ENCODE measurements at regions not wholly inside any gene's neighbourhood (a gene's known extent, or its start where the extent isn't known, plus 50 kb on each side); places are given as distances from the start of the nearest gene placed in this dataset.

DNA sequence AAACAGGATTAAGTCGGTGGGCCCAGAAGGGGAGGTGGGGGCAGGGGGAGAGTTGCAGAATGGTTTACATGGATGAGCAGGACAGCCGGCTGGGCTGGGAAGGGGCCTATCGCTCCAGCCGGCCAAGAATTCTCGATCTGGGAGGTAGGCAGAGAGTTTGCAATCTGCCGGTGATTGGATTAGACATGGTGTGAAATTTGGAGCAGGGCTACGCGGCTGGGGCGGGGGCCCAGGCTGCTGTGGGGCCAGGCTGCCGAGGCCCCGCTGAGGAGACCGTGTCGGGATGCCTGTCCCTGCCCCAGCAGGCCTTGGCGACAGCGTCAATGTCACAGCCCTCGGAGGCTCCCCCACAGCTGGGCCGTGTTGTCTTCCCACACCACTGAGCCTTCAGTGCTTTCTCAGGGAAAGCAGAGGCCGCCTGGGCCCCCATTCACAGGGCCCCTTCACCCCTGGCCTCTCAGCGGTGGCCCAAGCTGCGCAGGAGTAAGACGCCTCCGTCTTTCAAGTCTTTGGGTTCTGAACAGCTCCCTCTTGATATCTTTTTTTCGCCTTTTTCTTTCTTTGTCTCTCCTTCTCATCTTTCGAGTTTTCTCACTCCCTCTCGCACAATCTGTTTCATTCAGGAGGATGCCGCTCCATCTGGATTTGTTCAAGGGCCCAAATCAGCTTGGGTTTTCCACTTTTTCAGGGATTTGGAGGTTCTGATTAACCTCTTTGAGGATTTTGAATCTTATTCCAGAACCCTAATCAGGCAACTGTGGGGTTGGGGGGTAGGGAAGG is 117.5 kb upstream of the PARP11 start:
- Histone ChIP-seq H3K27me3 (ENCODE audit: control insufficient read depth, insufficient read depth, low read length) (no peaks in the 10 kb centered on the region), H3K36me3 (ENCODE audit: control insufficient read depth, insufficient read depth, low read length) (no peaks in the 10 kb centered on the region), H3K9ac (ENCODE audit: low read length) (no peak overlapping the region), H3K4me3 (ENCODE audit: low read length) (no peak overlapping the region), H3K4me1 (ENCODE audit: control insufficient read depth, insufficient read depth, low read length) (no peaks in the 10 kb centered on the region), H3K27ac (ENCODE audit: low read depth, low read length) (no peak overlapping the region)

DNA sequence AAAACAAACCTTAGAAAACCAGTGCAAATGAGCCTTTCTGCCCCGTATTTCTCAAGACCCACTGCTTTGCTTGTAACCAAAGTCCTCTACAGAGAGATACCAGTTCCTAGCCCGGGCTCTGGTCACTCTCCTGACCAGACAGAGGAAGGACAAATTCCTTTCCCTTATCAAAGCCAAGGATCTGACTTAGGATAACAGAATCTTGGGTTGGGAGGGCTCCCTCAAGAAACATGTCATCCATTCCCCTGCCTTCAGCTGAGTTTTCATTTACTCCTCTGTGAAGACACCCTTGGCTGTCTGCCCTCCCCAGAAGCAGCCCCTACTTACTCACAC is 116.0 kb upstream of the PARP11 start:
- Histone ChIP-seq H3K4me3 (ENCODE audit: low read length) (no peak overlapping the region), H3K4me1 (ENCODE audit: control insufficient read depth, insufficient read depth, low read length) (no peaks in the 10 kb centered on the region), H3K27ac (ENCODE audit: low read depth, low read length) (no peak overlapping the region), H3K9ac (ENCODE audit: low read length) (no peak overlapping the region), H3K36me3 (ENCODE audit: control insufficient read depth, insufficient read depth, low read length) (no peaks in the 10 kb centered on the region), H3K27me3 (ENCODE audit: control insufficient read depth, insufficient read depth, low read length) (no peaks in the 10 kb centered on the region)

DNA sequence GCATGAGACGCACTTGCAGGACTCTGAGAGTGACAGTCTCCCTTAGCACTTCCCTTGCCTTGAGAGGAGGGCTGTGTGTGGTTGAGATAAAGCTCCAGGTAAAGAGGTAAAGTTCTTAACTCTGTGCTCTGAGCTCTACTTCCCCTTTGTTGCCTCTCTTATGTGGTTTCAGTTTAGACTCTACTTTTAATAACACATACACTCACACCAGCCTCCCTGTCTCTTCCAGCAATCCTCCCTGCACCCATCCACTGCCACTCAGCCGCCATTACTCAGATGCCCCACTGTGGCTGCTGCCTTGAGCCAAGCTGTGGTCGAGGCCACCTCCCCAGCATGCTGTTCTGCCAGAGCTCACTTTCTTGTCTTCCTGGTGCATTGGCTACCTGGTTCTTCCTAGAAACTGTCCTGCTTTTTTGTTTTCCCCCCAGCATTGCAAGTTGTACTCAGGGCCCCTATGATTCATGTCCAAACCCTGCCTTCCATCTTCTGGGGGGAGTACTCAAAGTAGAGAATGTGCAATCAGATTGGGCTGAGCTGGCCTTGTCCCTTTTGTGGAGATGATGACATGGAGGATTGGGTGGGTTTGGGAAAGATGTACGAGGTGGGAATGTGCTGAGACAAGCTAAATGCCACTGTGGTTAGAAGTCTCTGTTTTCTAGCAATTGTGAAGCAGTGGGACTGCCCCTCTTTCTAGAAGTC is 115.5 kb upstream of the PARP11 start:
- Histone ChIP-seq H3K9ac (ENCODE audit: low read length) (no peak overlapping the region), H3K27ac (ENCODE audit: low read depth, low read length) (no peak overlapping the region), H3K4me1 (ENCODE audit: control insufficient read depth, insufficient read depth, low read length) (no peaks in the 10 kb centered on the region), H3K4me3 (ENCODE audit: low read length) (no peak overlapping the region), H3K27me3 (ENCODE audit: control insufficient read depth, insufficient read depth, low read length) (no peaks in the 10 kb centered on the region), H3K36me3 (ENCODE audit: control insufficient read depth, insufficient read depth, low read length) (no peaks in the 10 kb centered on the region)

DNA sequence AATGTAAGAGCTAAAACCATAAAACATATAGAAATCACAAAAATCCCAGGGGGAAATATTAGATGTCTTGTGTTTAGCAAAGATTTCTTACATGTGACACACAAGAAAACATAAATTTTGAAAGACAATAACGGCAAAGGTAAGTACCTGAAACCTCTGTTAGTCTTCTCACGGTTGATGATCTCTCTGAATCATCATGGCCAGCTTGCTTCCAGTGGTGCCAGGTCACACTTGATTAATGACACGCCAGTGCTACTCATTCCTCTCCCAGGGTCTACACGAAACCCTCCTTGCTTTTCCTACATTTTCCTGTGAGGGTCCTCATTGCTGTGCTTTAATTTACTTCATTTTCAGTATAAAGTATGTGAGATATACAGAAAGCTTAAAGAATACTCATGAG is 114.4 kb upstream of the PARP11 start:
- no peak overlapping the region for H3K4me3 ChIP-seq (ENCODE audit: low read length)
- no peak overlapping the region for H3K9ac ChIP-seq (ENCODE audit: low read length)
- H3K27ac ChIP-seq (ENCODE audit: low read depth, low read length) = no peak overlapping the region
- no peaks in the 10 kb centered on the region for H3K4me1 ChIP-seq (ENCODE audit: control insufficient read depth, insufficient read depth, low read length)
- H3K36me3 ChIP-seq (ENCODE audit: control insufficient read depth, insufficient read depth, low read length) = no peaks in the 10 kb centered on the region
- H3K27me3 ChIP-seq (ENCODE audit: control insufficient read depth, insufficient read depth, low read length) = no peaks in the 10 kb centered on the region

DNA sequence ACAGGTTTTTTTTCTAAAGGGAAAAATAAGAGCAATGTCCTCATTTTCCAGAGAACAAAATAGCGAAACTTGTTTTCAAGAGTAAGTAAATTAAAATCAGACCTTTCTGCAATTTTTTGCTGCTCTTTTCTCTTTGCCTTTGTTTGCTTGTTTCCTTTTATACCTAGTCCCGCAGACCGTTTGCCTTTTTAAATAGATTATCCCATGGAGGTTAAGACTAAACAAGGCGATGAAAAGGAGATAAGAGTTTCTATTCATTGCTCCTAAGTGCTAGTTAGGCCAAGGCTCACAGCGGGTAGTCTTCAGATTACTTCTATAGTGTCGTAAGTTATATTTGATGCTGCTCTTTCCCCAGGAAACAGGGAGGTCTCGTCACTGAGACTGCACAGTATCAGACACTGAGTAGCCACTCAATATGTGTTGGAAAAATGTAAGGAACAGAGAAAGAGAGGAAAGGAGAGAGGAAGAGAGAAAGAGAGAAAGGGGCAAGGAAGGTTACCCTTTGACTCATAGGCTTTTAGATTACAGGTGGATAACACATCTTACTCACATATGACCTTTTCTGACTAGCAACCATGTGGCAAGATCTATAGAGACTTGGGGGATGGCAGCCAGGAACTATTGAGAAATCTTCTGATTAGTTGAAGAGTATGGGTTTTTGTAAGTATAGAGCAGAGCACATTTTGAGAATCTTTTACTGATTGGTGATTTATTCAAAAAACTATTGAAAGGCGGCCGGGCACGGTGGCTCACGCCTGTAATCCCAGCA is 107.5 kb upstream of the PARP11 start:
- no peak overlapping the region for H3K9ac ChIP-seq (ENCODE audit: low read length)
- H3K36me3 ChIP-seq (ENCODE audit: control insufficient read depth, insufficient read depth, low read length) = no peaks in the 10 kb centered on the region
- H3K4me1 ChIP-seq (ENCODE audit: control insufficient read depth, insufficient read depth, low read length) = no peaks in the 10 kb centered on the region
- no peak overlapping the region for H3K27ac ChIP-seq (ENCODE audit: low read depth, low read length)
- no peak overlapping the region for H3K4me3 ChIP-seq (ENCODE audit: low read length)
- H3K27me3 ChIP-seq (ENCODE audit: control insufficient read depth, insufficient read depth, low read length) = no peaks in the 10 kb centered on the region

DNA sequence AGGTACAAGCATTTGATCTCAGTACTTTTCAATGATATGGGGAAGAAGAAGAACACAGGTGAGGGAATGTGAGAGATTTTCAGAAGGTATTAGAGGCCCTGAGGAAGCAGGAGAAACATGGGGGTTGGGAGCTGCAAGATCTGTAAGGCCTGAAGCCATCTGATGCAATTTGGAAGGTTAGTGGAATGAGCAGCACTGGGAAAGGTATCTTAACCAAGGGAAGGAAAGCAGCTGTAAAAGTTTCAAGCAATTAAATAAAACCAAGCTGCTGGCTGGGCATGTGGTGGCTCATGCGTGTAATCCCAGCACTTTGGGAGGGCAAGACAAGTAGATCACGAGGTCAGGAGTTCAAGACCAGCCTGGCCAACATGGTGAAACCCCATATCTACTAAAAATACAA is 104.4 kb upstream of the PARP11 start:
- H3K27me3 ChIP-seq (ENCODE audit: control insufficient read depth, insufficient read depth, low read length) = no peaks in the 10 kb centered on the region
- no peak overlapping the region for H3K27ac ChIP-seq (ENCODE audit: low read depth, low read length)
- H3K9ac ChIP-seq (ENCODE audit: low read length) = no peak overlapping the region
- H3K36me3 ChIP-seq (ENCODE audit: control insufficient read depth, insufficient read depth, low read length) = no peaks in the 10 kb centered on the region
- H3K4me1 ChIP-seq (ENCODE audit: control insufficient read depth, insufficient read depth, low read length) = no peaks in the 10 kb centered on the region
- no peak overlapping the region for H3K4me3 ChIP-seq (ENCODE audit: low read length)

DNA sequence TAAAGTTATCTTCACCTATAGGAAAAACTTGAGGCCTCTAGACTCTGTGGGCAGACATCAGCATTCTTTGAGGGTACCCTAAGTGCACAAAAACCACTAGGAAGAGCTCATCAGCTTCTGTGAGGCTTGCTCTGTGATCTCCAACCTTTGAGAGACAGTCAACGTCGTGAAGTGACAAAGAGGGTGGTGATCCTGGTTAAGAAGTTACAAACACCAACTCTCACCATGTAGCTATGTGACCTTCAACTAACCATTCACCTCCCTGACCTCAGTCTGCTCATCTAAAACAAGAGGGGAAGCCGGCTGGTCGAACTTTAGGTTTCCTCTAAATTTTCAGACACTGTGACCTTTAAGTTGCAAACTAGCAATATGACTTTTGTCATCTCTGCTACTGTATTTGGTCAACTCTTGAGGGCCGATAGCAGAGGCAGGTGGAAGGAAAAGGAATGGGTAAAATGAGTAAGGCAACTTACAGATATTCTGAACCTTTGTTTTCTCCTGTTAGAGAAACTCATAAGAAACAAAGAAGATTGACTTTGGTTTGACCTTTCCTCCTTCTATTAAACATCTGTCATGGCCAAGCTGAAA is 103.2 kb upstream of the PARP11 start:
- Histone ChIP-seq H3K4me3 (ENCODE audit: low read length) (no peak overlapping the region), H3K27ac (ENCODE audit: low read depth, low read length) (no peak overlapping the region), H3K4me1 (ENCODE audit: control insufficient read depth, insufficient read depth, low read length) (no peaks in the 10 kb centered on the region), H3K9ac (ENCODE audit: low read length) (no peak overlapping the region), H3K36me3 (ENCODE audit: control insufficient read depth, insufficient read depth, low read length) (no peaks in the 10 kb centered on the region), H3K27me3 (ENCODE audit: control insufficient read depth, insufficient read depth, low read length) (no peaks in the 10 kb centered on the region)

DNA sequence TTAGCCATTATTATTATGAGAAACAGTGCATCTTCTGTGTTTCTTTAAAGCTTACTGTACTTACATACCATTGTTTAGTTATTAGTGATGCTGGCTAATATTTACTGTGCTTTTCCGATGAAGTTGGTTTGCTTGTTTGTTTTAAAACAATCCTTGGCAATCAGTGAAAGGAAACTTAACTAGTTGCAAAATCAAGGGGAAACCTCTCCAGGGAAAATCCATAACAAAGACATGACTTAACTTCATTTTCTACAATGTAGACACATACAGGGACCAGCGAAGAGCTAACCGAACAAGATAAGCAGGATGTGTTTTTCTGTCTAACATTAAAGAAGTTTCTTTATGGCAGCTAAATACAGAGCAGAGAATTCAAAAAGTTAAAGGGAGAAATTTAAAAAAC is 102.5 kb upstream of the PARP11 start:
- H3K36me3 ChIP-seq (ENCODE audit: control insufficient read depth, insufficient read depth, low read length) = no peaks in the 10 kb centered on the region
- no peak overlapping the region for H3K27ac ChIP-seq (ENCODE audit: low read depth, low read length)
- H3K4me1 ChIP-seq (ENCODE audit: control insufficient read depth, insufficient read depth, low read length) = no peaks in the 10 kb centered on the region
- no peaks in the 10 kb centered on the region for H3K27me3 ChIP-seq (ENCODE audit: control insufficient read depth, insufficient read depth, low read length)
- H3K4me3 ChIP-seq (ENCODE audit: low read length) = no peak overlapping the region
- H3K9ac ChIP-seq (ENCODE audit: low read length) = no peak overlapping the region

DNA sequence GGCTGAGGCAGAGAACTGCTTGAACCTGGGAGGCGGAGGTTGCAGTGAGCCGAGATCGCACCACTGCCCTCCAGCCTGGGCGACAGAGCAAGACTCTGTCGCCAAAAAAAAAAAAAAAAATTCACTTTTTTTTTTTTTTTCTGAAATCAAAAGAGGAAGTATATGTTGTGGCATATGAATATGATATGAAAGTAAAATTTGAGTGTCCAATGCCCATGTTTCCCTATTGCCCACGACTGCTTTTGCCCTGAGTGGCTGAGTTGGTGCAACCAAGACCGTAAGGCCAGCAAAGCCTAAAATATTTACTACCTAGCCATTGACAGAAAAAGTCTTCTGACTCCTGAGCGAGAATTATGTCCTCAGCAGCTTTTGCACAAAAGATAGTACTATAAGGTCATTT is 101.7 kb upstream of the PARP11 start:
- H3K9ac ChIP-seq (ENCODE audit: low read length) = no peak overlapping the region
- H3K4me3 ChIP-seq (ENCODE audit: low read length) = no peak overlapping the region
- no peaks in the 10 kb centered on the region for H3K27me3 ChIP-seq (ENCODE audit: control insufficient read depth, insufficient read depth, low read length)
- no peak overlapping the region for H3K27ac ChIP-seq (ENCODE audit: low read depth, low read length)
- no peaks in the 10 kb centered on the region for H3K4me1 ChIP-seq (ENCODE audit: control insufficient read depth, insufficient read depth, low read length)
- H3K36me3 ChIP-seq (ENCODE audit: control insufficient read depth, insufficient read depth, low read length) = no peaks in the 10 kb centered on the region

DNA sequence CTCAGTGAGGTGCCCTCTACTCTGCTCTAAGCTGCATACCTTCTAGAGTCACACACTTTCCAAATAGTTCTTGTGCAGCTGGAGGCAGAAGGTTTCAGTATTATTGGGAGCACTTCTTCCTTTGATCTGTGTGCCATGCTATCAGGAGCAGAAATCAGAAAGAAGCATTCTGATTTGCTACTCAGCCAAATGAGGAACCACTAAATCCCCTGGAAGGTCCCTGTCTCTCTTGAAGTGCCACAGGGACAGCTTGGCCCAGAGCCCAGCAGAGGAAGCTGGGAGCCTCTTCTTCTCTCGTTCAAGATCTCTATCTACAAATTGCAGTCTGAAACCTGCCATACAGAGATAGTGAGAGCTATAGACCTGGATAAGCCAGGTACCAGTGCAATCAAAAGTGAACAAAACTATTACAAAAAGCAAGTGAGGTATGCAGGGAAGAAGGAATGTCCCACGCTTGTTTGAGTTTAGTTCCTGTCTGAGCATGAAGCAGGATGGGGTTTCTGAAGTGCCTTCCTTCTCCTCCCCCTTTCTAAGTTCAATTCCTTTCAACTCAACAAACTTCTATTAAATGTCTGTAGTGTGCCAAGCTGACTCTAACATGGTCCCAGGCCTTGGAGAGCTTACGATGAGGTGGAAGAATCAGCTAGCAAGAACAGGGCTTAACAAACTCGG is 100.9 kb upstream of the PARP11 start:
- Histone ChIP-seq H3K4me1 (ENCODE audit: control insufficient read depth, insufficient read depth, low read length) (no peaks in the 10 kb centered on the region), H3K36me3 (ENCODE audit: control insufficient read depth, insufficient read depth, low read length) (no peaks in the 10 kb centered on the region), H3K27ac (ENCODE audit: low read depth, low read length) (no peak overlapping the region), H3K9ac (ENCODE audit: low read length) (no peak overlapping the region), H3K27me3 (ENCODE audit: control insufficient read depth, insufficient read depth, low read length) (no peaks in the 10 kb centered on the region), H3K4me3 (ENCODE audit: low read length) (no peak overlapping the region)

DNA sequence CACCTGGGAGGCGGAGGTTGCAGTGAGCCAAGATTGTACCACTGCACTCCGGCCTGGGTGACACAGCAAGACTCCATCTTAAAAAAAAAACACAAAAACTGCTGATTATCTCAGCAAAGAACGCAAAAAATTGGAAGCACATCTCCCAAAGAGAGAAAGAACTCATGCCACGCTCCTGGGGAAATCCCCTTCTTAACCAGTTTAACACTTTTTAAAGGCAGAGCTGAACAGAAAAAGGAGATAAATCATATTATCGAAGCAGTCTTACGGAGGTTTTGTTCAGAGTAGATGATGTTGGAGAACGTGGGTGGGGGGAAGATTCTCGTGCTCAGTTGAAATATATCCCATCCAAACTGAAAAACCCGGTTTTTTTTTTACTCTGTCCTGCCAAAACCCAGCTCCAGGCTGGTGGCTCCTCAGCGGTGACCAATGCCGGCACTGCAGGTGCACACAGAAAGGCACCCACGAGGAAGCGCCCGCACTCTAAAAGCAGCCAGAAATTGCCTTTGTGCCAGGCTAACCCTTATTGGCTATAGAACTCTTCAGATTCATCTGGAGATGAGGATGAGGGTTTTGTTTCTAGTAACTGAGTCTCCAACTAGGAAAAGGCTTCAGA is 100.2 kb upstream of the PARP11 start:
- H3K9ac ChIP-seq (ENCODE audit: low read length) = no peak overlapping the region
- H3K36me3 ChIP-seq (ENCODE audit: control insufficient read depth, insufficient read depth, low read length) = no peaks in the 10 kb centered on the region
- no peak overlapping the region for H3K4me3 ChIP-seq (ENCODE audit: low read length)
- no peaks in the 10 kb centered on the region for H3K4me1 ChIP-seq (ENCODE audit: control insufficient read depth, insufficient read depth, low read length)
- no peaks in the 10 kb centered on the region for H3K27me3 ChIP-seq (ENCODE audit: control insufficient read depth, insufficient read depth, low read length)
- H3K27ac ChIP-seq (ENCODE audit: low read depth, low read length) = no peak overlapping the region

DNA sequence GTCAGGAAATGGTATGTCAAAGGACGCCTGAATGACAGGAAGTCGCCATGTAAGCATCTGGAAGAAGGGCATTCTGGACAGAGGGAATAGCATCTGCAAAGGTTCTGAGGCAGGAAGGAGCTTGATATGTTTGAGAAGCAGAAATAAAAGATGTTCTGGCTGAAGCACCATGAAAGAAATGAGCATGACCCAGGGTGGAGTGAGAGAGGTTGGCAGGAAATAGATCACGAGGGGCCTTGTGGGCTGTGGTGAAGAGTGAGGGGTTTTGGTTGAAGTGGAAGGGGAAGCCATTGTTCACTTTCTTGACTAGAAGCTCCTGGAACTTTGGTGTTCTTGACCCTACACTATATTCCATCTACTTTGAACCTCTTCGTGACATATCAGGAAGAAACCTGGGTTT is 99.4 kb upstream of the PARP11 start:
- H3K9ac ChIP-seq (ENCODE audit: low read length) = no peak overlapping the region
- H3K27me3 ChIP-seq (ENCODE audit: control insufficient read depth, insufficient read depth, low read length) = no peaks in the 10 kb centered on the region
- no peaks in the 10 kb centered on the region for H3K4me1 ChIP-seq (ENCODE audit: control insufficient read depth, insufficient read depth, low read length)
- H3K27ac ChIP-seq (ENCODE audit: low read depth, low read length) = no peak overlapping the region
- H3K36me3 ChIP-seq (ENCODE audit: control insufficient read depth, insufficient read depth, low read length) = no peaks in the 10 kb centered on the region
- no peak overlapping the region for H3K4me3 ChIP-seq (ENCODE audit: low read length)

All from rectal smooth muscle tissue (tissue), 1 donor.